ENCODE measurements at regions not wholly inside any gene's neighbourhood (a gene's known extent, or its start where the extent isn't known, plus 50 kb on each side); places are given as distances from the start of the nearest gene placed in this dataset.
A peak's percentile ranks its signal among the peaks of the same experiment; 100 is the strongest.
"Not testable (repeated sequence)": the region's sequence is repeated elsewhere in the genome, so short reads cannot be mapped to it uniquely, and the experiment has no call there.

DNA sequence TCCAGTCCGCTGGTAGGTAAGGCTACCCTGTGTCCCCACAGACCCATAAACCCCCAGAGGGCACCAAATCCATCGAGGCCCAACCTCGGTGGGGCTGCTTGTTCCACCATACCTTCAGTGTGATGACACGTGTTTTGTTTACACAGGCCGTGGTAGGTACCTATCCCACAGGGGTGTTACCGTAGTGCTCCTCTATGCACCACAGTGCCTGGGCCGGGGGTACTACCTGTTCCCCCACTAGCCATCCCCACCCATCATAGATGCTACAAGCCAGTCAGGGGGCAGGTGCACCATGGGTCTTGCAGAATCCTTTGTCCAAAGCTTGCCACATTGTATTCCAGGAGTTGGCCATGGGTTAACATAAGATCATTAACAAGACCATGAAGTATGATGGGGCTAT, 796.2 kb downstream of the EFNA5 start:
- no peak for DNase-seq

DNA sequence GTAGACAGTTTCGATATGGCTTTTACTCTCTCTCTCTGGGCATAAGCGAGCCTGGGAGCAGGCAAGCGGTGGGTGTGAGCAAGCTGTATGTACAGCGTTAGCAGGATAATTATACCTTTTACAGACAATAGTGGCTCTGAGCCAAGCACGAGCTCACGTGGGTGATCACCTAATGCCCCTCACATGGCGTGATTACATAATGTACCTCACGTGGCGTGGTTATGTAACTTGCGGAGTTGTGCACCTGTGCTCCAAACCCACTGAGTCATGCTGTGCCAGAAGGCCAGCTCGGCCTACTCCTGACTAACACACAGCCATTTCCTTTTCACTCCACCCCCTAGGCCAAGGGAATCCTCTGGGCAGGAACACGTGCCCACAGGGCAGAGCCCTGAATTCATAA, 797.2 kb downstream of the EFNA5 start:
- DNase-seq = no peak

DNA sequence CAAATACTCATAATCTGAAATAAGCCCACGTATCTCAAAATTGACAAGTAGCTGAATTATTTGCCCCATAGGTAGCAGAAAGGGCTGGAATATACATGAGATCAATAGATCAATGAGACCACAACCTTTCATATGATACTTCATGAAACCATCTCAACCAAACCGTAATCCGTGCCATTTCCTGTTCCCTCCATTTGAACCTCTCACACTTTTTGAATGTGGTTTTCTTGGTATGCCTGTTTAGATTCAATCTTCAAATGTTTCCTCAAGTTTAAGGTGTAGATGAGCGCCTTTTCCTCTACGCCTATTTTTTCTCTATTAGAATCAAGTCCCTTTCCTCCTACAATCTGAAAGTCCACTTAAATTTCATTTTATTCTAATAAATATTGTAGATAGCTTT, 805.5 kb downstream of the EFNA5 start:
- peak; percentile 1 for DNase-seq

DNA sequence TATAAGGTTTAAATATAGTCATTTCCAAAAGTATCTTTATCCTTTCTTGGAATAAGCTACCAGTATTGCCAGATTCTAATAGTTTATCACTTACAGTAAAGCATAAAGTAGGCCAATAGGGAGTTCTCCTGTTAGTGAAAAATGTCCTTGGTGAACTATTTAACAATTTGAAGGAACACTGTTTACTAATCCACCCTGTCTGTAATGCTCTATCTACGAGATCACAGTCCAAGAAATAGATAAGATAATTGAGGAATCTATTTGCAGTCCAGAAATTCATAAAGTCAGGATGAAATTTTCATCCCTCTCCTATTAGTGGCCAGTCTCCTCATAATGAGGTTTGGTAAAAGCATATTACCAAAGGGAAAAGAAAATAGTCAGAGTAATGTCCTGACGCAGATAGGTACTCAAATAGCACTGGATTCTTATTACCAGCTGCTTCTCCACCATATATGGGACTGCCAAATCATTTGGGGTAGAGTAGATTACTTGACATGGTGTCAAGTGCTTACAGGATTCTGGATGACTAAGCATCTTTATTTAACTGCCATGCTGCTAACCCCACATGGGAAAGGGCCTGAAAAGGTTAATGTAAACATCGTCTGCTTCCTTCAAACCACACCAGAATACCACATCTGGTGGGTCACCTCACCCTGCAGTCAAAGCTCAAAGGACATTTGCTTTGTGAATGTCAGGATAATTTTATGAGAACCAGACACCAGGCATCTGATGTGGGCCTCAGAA, 808.1 kb downstream of the EFNA5 start:
- no peak for DNase-seq

DNA sequence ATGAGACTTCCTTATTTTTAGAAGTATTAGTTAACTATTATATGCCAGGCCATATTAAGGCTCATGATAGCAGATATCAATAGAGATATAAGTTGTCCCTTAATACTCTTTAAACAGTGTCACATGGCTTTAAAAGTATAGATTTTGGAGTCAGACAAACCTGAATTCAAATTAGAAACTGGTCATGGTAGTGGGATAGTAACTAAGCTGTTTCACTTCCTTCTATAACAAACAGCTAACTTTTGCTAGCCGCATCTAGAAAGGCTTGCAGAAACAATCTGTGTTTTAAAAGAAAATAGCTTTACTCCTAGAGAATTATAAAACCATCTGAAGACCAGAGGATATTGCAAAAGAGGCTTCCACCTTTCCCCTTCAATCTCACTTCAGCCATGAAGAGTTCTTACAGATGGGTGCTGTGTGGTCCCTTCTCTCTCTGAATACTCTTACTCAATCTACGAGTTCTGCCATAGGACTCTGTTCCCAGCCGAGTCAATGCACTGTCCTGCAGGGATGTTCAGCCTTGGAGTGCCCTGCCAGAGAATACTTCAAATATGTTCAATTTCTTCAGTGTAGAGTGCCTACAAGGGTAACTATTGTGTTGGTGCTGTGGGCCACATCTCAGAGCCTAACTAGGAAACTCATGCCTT, 810.2 kb downstream of the EFNA5 start:
- no peak for DNase-seq

DNA sequence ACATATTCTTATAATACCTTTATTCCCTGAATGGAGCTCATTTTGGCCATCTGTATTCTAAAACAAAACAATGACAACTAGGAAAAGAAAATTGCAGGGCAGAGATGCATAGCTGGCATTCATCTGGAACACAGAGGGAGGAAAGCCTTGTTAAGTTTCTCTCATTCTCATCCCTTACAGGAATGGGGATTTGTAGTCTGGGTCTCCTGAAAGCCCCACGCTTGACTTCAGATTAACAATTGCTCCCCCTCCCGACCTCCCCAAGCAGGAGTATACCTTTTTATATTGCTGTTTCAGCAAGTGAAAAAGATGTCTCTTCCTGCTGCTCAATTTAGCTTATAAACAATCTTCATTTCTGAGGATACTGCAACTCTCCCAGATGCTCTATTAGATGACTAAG, 812.1 kb downstream of the EFNA5 start:
- no peak for DNase-seq

DNA sequence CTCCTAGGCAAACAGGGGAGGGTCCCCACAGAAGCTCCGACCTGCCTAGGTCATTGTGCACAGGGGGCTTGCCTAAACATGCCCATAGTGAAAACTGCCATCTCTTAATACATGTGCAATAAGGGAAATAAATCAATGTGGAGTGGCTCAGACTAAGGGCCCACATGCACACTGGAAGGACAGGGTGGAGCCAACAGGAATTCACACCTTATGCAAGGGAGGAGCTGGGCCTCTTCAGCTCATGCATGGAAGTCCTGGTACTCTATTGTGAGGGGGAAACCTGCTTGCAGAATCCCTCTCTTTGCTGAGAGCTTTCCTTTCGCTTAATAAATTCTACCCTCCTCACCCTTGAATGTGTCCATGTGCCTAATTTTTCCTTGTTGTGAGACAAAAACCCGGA, 815.8 kb downstream of the EFNA5 start:
- no peak for DNase-seq

DNA sequence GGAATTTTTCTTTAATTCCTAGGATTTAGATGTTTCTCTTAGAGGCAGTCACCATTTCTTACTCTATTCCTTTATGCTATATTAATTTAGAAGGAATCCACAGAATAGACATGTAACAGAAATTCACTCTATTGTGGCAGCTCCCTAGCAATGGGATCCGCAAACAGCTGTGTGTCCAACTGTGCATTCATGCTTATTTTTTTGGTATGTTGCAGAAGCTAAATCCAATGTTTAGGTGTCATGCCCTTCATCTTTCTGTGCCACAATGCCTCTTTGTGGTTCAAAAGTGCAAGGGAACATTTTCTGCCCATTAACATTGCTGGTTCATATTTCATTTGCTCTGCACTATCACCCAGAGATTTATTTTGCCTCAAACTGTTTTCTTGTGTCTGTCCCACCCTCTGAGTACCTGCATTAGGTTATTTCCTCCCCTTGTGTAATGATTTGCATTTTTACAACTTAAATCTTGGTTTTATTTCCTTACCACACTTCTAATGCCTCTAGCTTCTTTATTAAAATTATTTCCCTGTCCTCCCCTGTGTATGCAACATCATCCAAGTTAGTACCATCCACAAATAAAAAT, 816.5 kb downstream of the EFNA5 start:
- no peak for DNase-seq

DNA sequence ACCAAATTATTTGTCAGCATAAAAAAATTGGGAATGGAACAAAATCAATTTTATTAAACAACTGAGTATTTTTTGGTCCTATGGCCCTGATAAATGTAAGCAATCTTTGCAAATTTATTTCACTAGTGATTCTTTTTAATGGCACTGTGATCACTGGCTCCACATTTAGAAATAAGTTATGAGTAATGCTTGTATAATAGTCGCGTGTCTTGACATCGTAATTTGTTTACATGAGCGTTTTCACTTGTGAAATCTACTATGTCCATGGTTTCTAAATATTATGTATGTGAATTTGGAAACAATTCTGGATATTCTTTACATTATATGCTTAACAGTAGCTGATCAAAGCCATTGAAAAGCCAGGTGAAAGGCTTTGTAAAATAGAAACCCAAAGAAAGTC, 817.5 kb downstream of the EFNA5 start:
- no peak for DNase-seq

DNA sequence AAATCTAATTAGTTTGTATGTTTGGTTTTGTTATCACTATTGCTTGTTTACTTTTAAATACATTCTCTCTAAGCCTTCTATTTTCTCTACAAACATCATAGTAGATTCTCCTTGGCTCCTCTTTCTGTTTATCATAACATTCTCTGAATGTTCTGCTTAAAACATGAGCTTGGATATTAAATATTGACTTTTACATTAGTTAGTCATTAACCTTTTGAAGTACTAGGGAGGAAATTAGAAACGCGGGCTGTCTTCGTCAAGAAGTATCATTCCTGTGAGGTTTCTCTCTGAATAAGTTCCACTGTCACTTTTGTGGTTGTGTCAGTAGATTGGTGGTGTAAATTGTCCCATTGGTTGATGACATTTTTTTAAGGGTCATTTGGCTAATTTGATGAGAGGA, 821.5 kb downstream of the EFNA5 start:
- DNase-seq = no peak

DNA sequence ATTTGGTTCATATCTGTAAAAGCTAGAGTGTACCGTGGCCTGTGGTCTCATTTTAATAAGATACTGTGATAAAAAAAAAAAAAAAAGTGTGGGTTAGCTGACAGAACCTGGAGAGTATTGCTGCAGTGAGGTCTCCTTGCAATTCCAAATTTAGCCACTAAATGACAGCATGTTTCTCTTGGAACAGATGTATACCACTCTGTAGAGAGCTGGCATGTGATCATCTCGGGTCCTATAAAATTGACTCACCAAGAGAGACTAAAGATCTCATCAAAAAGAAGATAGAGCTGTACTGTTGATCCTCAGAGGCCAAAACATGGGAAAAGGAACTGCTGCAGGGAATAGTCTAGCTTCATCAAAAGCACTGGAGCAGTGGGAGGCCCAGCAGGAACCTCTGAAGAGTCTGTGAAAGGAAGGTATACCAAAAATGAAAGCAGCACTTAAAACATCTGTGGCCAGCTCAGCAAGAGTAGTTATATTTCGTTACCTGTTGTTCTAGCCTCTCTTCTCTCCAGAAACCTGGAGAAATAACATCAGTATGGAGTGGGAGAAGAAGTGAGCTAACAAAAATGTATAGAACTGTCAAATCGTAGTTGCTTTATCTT, 826.8 kb downstream of the EFNA5 start:
- no peak for DNase-seq

DNA sequence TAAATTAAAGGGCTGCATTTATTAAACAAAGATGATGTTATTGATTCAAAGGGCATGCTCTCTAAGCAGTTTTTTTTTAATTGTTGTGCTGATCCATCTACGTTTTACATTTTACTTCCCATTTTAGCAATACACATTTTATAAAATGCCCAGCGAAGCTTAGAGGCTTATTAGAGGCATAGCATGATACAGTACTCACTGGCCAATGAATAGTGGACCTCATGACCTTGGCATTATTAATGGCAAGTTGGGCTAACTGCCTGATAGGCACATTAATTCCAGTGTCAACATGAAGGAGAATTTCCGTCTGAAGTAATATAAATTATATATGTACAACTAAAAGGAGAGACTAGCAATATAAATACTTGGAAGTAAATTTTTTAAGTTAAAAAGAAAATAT, 837.2 kb downstream of the EFNA5 start:
- DNase-seq = no peak

DNA sequence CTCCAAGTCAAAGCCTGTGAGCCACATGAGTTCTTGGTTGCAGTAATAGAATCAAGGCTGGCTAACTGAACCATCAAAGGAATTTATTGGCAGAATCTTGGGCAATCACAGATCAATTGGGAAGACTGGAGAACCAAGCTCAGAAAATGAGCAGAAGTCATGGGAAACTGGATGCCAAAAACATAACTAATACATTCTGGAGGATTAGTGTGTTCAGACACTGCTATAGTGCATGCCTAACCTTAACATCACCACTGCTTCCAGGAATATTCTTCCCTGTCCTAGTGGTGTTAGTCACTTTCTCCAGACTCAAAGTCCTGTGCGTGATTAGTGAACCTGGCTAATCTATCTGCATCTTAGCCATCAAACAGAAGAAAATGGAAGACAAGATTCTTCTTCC, 843.7 kb downstream of the EFNA5 start:
- DNase-seq = no peak

DNA sequence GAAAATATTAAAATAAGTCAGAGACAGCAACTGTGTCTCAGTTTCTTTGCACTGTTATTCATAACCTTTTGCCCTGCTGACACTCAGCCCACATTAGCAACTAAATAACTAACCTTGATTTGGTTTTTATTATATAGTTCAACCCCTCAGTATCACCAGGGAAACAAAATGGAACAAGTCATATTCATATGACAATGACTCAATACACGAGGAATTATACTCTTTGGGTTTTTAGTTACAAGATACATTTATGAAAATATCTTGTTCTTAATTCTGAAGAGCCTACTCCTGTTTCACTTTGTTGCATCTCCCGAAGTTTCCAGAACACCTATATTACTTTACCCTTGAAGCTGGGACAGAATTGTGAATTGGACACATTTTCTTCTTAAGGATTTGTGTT, 845.4 kb downstream of the EFNA5 start:
- no peak for DNase-seq

DNA sequence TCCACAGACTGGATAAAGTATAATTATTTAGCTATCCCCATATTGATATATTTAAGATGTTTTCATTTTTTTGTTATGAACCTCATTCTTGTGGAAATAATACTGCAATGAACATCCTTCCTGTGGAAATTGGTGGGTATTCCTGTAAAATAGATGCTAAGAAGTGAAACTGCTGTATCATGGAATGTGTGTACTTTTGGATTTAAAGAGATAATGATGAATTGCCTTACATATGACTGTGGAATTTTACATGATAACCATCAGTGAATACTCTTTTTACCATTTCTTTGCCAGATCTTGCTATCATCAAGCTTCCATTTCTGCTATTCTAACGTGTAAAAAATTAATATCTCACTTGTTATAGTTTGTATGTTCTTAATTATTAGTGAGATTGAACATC, 847.9 kb downstream of the EFNA5 start:
- DNase-seq = no peak

DNA sequence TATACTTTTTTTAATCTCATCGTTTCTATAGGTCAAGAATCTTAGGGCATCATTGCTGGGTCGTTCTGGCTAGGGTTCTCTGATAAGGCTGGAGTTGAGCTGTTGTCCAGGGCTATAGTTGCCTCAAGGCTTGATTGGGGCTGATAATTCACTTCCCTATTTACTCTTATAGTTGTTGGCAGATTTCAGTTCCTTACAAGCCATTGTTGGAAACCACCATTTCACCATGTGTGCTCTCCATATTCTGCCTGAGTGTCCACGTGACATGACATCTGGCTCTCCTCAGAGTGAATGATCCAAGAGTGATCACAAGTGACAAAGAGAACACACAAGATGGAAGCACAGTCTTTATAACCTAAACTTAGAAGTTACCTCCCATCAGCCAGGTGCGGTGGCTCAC, 852.2 kb downstream of the EFNA5 start:
- DNase-seq = no peak

DNA sequence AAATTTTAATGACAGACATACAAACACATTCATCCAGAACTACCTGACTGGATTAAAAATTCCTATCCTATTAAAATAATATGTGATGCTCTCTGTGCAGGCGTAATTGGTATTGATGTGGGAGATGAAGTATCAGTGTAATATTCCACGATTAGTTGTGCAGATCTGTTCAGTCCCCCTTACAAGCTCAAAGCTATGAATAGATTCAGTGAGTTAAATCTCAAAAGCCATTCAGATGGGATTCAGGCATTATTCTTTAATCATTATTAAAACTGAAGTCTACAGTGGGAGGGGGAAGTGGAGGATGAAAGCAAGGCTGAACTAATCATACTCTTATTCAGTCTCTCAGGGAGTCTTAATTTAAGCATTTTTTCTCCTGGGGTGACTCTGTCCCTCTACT, 855.8 kb downstream of the EFNA5 start:
- DNase-seq = no peak

DNA sequence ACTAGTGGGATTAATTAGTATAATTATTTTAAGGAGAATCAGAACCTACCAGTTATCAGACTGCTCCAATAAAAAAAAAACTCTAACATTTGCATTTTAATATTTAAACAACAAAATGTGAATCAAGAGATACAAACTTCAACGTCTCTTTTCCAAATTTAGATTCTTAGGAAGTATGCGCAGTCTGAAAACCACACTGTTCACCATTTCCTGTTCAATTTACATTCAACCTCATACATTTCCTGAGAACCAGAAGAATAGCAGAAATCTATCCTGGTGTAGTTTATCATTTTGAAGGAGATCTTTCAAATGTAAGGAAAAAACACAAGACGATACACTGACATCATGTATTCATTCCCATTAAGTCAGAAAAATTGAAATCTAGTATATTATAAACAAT, 869.2 kb downstream of the EFNA5 start:
- DNase-seq = no peak

DNA sequence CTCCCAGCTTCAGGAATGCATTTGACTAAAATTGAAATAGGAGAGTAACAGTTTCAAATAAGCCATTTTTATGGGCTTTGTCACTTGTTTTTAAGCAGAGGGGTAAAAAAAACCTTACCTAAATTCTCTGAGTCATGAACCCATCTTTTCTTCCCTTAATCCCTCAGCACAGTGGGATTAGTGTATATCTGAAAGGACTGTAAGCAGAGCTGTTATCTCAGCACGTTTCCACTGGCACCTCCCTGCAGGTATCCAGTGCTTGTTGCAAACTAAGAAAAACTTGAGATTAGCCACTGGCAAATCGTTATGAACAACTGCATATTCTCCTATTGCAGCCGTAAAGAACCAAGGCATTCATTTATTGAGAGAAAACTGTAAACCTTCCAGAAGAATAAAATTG, 872.7 kb downstream of the EFNA5 start:
- no peak for DNase-seq

DNA sequence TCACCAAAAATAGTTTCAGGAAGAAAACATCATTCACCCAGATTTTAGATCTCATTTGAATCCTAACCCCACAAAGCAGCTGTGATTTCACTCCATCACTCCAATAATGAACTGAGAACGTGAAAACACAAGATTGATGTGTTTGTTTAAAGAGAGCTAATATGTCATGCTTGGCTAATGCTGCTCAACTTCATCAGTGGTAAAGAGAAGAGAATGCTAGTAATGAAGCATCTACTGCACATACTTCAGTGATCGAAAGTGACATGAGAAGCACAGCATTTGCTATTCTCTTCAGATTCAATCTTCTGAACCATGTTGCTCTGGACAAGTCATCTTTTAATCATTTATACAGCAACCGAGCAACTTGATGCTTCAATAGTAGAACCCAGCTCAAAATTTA, 874.7 kb downstream of the EFNA5 start:
- no peak for DNase-seq

DNA sequence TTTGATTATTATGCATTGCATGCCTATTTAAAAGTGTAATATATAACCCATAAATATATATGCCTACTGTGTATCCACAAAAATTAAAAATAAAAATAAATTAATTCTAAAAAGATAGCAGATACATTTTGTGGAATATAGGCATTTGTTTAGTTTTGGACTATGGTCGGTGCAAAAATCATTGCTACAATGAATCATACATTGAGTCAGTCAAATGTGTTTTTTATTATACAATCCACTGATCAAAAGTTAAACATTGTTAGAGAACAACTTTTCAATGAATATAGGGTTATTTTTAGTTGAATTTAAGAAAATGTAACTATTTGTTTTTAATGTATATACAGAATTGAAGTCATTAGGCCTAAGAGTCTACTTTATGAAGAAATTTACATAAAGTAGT, 885.9 kb downstream of the EFNA5 start:
- DNase-seq = no peak

DNA sequence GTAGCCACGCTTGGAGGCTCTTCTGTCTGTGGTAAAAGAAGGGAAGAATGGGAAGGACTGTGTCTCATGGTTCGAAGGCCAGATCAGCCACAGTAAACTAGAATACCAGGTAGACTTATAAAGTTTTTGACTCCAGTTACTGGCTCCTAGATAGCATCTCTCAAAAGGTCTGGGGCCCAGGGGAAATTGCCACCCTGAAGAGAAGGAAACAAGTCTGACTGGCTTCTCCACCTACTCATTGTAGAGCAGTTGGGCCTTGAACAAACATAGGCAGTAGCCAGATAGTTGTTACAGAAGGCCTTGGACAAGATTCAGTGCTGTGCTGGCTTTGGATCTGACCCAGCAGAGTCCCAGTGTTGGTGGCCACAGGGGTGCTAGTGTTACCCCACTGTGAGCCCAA, 890.4 kb downstream of the EFNA5 start:
- no peak for DNase-seq

DNA sequence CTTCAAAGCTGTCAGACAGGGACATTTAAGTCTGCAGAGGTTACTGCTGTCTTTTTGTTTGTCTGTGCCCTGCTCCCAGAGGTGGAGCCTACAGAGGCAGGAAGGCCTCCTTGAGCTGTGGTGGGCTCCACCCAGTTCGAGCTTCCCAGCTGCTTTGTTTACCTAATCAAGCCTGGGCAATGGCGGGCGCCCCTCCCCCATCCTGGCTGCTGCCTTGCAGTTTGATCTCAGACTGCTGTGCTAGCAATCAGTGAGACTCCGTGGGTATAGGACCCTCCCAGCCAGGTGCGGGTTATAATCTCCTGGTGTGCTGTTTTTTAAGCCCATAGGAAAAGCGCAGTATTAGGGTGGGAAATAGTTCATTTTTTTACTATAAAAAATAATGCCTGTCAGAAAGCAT, 894.2 kb downstream of the EFNA5 start:
- not testable (repeated sequence) for DNase-seq

DNA sequence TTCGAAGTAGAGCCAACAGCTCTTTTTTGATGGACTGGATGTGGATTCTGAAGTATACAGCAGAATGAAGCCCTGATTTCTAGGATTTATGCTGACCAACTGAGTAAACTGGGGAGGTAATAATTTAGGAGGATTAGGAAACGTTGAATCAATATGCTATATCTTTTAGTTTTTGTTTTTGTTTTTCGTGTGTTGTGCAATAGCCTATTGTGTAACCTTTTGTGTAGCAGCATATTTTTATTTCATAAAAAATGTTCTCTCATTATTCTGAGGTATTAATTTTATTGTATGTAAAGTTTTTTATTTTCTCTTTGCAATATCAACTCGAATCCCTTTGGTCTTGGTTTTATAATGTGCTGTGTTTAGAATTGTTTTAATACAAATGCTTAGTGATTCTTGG, 902.3 kb downstream of the EFNA5 start:
- DNase-seq = no peak

All from activated CD4-positive, alpha-beta T cell treated with anti-CD3 and anti-CD28 coated beads, Interleukin-2, amount 50 U/mL, for 16 hours (primary cell).